Ascending aorta (tissue), 2 donors: ENCODE measurements at regions not wholly inside any gene's neighbourhood (a gene's known extent, or its start where the extent isn't known, plus 50 kb on each side); places are given as distances from the start of the nearest gene placed in this dataset.
A peak's percentile ranks its signal among the peaks of the same experiment; 100 is the strongest.
"Not testable (repeated sequence)": the region's sequence is repeated elsewhere in the genome, so short reads cannot be mapped to it uniquely, and the experiment has no call there.

Experiments
- DNase-seq, 2 donors: peaks; one replicate each; pipeline ENCODE4 v3.0.0-alpha.2; 2019; ENCODE audit warnings: low spot score in 2 of 2
- H3K27ac ChIP-seq, 2 donors: fragments of 200-600 bp; sonication (generic); one replicate each; pipeline ENCODE4 v1.5.1; 2016 to 2017; ENCODE audit warnings: mild to moderate bottlenecking in 1 of 2
- H3K27me3 ChIP-seq: fragments of 200-600 bp; sonication (generic); one replicate; pipeline ENCODE4 v1.5.1; 2017
- H3K36me3 ChIP-seq, 2 donors: fragments of 200-600 bp; sonication (generic); one replicate each; pipeline ENCODE4 v1.5.1; 2016
- H3K4me1 ChIP-seq, 2 donors: fragments of 200-600 bp; sonication (generic); one replicate each; pipeline ENCODE4 v1.5.1; 2016 to 2017; ENCODE audit warnings: mild to moderate bottlenecking in 1 of 2
- H3K4me3 ChIP-seq, 2 donors: fragments of 200-600 bp; sonication (generic); one replicate each; pipeline ENCODE4 v1.5.1; 2016 to 2017; ENCODE audit warnings: mild to moderate bottlenecking in 1 of 2
- H3K9me3 ChIP-seq, 2 donors: fragments of 200-600 bp; sonication (generic); one replicate each; pipeline ENCODE4 v1.5.1; 2016
- intact Hi-C: fragments of 100-400 bp; cut with DNase I; formaldehyde crosslinking; loops from one replicate; pipeline ENCODE4 v1.15.1; 2023
- TF ChIP-seq, protein P1 (sequence below), 3 experiments: fragments of 200-600 bp in 2 of 3; fragments of 450-650 bp in 1 of 3; sonication (generic) in 2 of 3; IDR thresholded peaks; one replicate each; pipeline ENCODE4 v1.5.1; 2016 to 2019; ENCODE audit warnings: antibody characterized with exemption in 3 of 3, mild to moderate bottlenecking in 1 of 3, moderate library complexity in 1 of 3

DNA sequence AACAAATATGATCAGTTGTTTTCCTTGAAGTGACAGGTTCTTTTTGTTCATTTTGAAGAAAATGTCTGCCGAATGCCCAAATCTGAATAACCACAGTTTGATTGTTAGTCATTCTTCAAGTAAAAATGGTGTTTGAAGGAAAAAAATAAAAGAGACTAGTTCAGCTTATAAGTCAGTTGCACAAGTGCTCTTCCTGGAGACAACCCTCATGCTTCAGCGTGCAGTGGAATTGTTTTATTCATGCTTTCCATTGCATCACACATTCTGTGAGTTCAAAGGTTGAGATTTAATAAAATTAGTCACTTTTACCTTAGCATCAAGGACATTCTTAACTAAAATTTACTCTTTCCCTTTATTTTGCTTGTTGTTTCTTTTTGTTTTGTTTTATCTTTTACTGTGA lies 404.9 kb downstream of the ZNF674 start:
- intact Hi-C loops, result no loop called here
- TF ChIP-seq, protein P1, sequence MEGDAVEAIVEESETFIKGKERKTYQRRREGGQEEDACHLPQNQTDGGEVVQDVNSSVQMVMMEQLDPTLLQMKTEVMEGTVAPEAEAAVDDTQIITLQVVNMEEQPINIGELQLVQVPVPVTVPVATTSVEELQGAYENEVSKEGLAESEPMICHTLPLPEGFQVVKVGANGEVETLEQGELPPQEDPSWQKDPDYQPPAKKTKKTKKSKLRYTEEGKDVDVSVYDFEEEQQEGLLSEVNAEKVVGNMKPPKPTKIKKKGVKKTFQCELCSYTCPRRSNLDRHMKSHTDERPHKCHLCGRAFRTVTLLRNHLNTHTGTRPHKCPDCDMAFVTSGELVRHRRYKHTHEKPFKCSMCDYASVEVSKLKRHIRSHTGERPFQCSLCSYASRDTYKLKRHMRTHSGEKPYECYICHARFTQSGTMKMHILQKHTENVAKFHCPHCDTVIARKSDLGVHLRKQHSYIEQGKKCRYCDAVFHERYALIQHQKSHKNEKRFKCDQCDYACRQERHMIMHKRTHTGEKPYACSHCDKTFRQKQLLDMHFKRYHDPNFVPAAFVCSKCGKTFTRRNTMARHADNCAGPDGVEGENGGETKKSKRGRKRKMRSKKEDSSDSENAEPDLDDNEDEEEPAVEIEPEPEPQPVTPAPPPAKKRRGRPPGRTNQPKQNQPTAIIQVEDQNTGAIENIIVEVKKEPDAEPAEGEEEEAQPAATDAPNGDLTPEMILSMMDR (IDR thresholded peaks at IDR 0.05), result no peak
- Histone ChIP-seq H3K36me3 (no peaks in the 10 kb centered on the region), H3K27ac (no peak overlapping the region), H3K4me1 (no peaks in the 10 kb centered on the region), H3K4me3 (no peak overlapping the region), H3K9me3 (no peaks in the 10 kb centered on the region), H3K27me3 (no peaks in the 10 kb centered on the region)
- DNase-seq, result no peak

- H3K4me1 ChIP-seq, result no peaks in the 10 kb centered on the region
- peak overlapping the region in 1 of 2 donors; percentile 12 for H3K27ac ChIP-seq
- H3K9me3 ChIP-seq, result no peaks in the 10 kb centered on the region
- no peaks in the 10 kb centered on the region for H3K36me3 ChIP-seq
- intact Hi-C loops, result no loop called here
- DNase-seq, result no peak
- TF ChIP-seq, protein P1 (IDR thresholded peaks at IDR 0.05), result no peak
- no peaks in the 10 kb centered on the region for H3K27me3 ChIP-seq
- H3K4me3 ChIP-seq, result no peak overlapping the region
Measured at GRCh38 chrX:46130247-46130646, 415.0 kb downstream of the ZNF674 start.

GRCh38 chrX:46125111-46125510 lies 420.1 kb downstream of the ZNF674 start:
- Histone ChIP-seq H3K36me3 (no peaks in the 10 kb centered on the region), H3K4me3 (no peak overlapping the region), H3K27me3 (no peaks in the 10 kb centered on the region), H3K27ac (no peak overlapping the region), H3K4me1 (no peaks in the 10 kb centered on the region), H3K9me3 (no peaks in the 10 kb centered on the region)
- TF ChIP-seq, protein P1 (IDR thresholded peaks at IDR 0.05), result no peak
- intact Hi-C loops, result no loop called here
- no peak for DNase-seq

GRCh38 chrX:46117234-46117633 lies 428.0 kb downstream of the ZNF674 start:
- no peaks in the 10 kb centered on the region for H3K4me1 ChIP-seq
- no peak overlapping the region for H3K4me3 ChIP-seq
- no peak overlapping the region for H3K27ac ChIP-seq
- H3K27me3 ChIP-seq, result no peaks in the 10 kb centered on the region
- H3K9me3 ChIP-seq, result no peaks in the 10 kb centered on the region
- intact Hi-C loops, result no loop called here
- TF ChIP-seq, protein P1 (IDR thresholded peaks at IDR 0.05), result no peak
- no peaks in the 10 kb centered on the region for H3K36me3 ChIP-seq
- DNase-seq, result no peak

- H3K27ac ChIP-seq, DNase-seq, H3K9me3 ChIP-seq, H3K27me3 ChIP-seq, intact Hi-C loops, H3K4me3 ChIP-seq, H3K4me1 ChIP-seq, H3K36me3 ChIP-seq: not testable (repeated sequence)
Measured at GRCh38 chrX:46087310-46087709, 457.9 kb downstream of the ZNF674 start.

GRCh38 chrX:46080121-46080520 lies 465.1 kb downstream of the ZNF674 start:
- H3K27me3 ChIP-seq, intact Hi-C loops, H3K4me1 ChIP-seq, DNase-seq, H3K36me3 ChIP-seq, H3K27ac ChIP-seq, H3K4me3 ChIP-seq, H3K9me3 ChIP-seq: not testable (repeated sequence)

DNA sequence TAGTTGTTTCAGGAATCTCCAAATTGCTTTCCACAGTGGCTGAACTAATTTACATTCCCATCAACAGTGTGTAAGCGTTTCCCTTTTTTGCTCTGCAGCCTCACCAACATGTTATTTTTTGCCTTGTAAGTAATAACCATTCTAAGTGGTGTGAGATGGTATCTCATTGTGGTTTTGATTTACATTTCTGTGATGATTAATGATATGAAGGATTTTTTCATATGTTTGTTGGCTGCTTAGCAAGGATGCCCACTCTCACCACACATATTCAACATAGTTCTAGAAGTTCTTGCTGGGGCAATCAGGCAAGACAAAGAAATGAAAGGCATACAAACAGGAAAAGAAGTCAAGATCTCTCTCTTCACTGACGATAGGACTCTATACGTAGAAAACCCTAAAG lies 472.4 kb downstream of the ZNF674 start:
- Histone ChIP-seq H3K9me3 (no peaks in the 10 kb centered on the region), H3K4me3 (no peak overlapping the region), H3K27ac (no peak overlapping the region), H3K27me3 (no peaks in the 10 kb centered on the region), H3K4me1 (no peaks in the 10 kb centered on the region), H3K36me3 (no peaks in the 10 kb centered on the region)
- TF ChIP-seq, protein P1 (IDR thresholded peaks at IDR 0.05), result no peak
- DNase-seq, result no peak
- intact Hi-C loops, result no loop called here
